GM12875 (cell line): ENCODE measurements at regions not wholly inside any gene's neighbourhood (a gene's known extent, or its start where the extent isn't known, plus 50 kb on each side); places are given as distances from the start of the nearest gene placed in this dataset.

ENCODE experiments used
- H3K4me3 ChIP-seq: one replicate; pipeline ENCODE4 v1.5.1; 2011; ENCODE audit warnings: low read depth, low read length, control low read depth
- CTCF ChIP-seq: IDR thresholded peaks from 2 replicates; pipeline ENCODE4 v1.5.1; 2011; ENCODE audit warnings: low read depth, mild to moderate bottlenecking, control low read depth, inconsistent platforms, low read length, moderate library complexity, borderline replicate concordance; ENCODE audit not compliant: insufficient read depth

DNA sequence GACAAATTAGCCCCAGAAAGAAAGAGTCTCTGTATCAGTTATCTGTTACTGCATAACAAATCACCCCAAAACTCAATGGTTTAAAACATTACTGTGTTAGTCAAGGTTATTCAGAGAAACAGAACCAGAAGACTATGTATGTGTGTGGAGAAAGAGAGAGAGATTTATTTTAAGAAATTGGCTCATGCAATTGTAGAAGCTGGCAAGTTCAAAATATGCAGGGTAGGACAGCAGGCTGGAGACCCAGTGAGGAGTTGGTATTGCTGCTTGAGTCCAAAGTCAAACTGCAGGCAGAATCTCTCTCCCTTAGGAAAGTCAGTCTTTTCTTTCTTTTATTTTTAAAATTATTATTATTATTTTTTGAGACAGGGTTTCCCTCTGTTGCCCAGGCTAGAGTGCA lies 50.2 kb upstream of the TNR start:
- H3K4me3 ChIP-seq, result no peak overlapping the region
- TF ChIP-seq CTCF, result no peak
